Stimulated activated CD4-positive, alpha-beta T cell treated with anti-CD3 and anti-CD28 coated beads, Interleukin-12 subunit alpha, Interleukin-12 subunit beta, amount 100 ng/mL, for 4 hours (primary cell): ENCODE measurements at regions not wholly inside any gene's neighbourhood (a gene's known extent, or its start where the extent isn't known, plus 50 kb on each side); places are given as distances from the start of the nearest gene placed in this dataset.
"Not testable (repeated sequence)": the region's sequence is repeated elsewhere in the genome, so short reads cannot be mapped to it uniquely, and the experiment has no call there.

ENCODE experiments used
- DNase-seq: peaks from one replicate; pipeline ENCODE4 v3.0.0-alpha.2; 2020

GRCh38 chr1:30450818-30451233, 272.6 kb downstream of the MATN1 start:
- no peak for DNase-seq

DNA sequence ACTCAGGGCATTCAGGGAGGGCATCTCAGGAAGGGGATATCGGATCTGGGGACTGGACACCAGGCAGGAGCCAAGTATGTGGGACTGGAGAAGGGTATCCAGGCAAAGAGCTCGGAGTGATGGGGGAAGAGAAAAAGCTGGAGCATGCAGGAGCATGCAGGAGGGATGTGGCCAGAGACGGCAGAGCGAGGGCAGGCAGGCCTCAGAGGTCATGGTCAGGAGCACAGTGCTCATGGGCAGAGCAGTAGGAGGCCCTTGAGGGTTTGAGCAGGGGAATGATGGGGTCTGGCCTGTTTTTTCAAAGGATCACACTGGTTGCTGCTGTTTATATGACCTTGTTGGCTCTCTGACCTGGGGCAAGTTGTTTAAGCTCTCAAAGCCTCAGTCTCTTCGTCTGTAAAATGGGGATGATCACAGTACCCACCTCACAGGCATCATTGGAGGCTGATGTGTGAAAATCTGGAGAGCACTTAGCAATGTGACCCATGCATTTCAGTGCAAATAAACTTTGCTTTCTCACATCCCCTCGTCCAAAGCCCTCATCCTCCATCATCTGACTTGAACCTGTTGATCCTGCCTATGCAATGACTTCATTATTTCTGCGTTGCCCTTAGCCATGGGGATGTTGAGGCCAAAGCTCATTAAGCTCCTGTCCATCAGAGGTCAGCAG, 273.1 kb downstream of the MATN1 start:
- no peak for DNase-seq

DNA sequence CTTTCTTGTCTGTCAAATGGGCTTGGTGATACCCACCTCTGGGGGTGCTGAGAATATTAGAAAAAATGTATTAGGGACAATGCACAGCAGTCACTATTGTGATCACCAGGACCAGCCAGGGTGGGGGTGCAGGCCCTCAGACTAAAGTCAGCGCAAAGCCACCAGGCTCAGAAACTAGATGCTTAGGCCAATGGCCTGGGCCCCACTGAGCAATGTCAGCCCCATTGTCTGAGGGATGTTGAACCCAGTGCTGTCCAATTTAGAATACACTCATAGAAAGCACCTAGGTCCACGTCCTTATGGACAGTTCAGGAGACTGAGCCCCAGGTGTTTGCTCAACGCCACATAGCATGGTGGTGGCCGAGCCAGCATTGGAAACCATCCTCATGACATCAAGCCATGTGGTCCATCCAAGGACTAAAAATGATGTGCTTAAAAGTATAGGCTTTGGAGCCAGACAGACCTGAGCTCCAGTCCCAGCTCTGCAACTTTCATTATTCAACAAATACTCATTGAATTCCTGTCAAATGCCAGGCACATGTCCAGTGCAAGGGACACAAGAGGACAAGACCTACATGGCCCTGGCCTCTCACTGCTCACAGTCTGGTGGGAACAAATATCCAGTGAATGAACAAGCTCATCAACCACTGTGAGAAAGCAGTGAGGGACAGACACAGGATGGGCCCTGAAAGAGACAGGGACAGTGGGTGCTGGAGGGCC, 273.8 kb downstream of the MATN1 start:
- no peak for DNase-seq

GRCh38 chr1:30449003-30449402, 274.4 kb downstream of the MATN1 start:
- no peak for DNase-seq

- no peak for DNase-seq
These were observed 275.7 kb downstream of the MATN1 start for GRCh38 chr1:30447701-30448100.

DNA sequence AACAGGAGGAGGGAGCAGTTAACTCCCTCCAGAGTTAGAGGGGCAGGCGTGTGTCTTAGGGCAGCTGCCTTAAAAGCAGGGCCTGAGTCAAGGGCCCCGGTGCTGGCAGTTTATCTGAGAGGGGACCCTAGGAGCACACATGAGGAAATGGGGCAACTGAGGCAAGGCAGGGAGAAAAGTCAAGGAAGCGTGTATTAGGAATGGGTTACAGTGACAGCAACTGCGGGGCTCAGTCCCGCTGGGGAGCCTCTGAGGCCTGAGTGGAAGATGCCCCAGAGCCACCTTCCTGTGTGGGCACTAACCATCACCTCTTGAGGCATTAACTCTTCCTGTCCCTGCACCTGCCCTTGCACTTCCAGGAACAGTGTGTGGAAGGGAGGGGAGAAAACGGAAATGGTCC, 276.3 kb downstream of the MATN1 start:
- no peak for DNase-seq

GRCh38 chr1:30446508-30446907, 276.9 kb downstream of the MATN1 start:
- no peak for DNase-seq

DNA sequence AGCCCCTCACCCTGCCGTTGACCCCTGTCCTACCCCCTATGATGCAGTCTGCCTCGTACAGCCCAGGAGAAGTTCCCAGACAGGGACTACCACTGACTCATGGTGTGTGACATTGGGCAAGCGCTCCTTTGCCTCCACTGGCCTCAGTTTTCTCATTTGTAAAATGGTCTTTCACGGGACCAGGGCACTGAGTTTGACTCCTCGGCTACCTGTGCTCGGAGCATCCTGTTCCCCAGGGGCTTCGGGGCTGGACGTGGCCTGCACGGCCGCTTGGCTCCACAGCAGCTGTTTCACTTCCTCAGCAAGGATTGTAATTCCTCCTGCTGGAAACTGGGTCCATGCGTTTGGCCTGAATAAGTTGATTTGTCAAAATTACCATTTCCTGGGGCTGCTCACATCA, 277.3 kb downstream of the MATN1 start:
- no peak for DNase-seq

DNA sequence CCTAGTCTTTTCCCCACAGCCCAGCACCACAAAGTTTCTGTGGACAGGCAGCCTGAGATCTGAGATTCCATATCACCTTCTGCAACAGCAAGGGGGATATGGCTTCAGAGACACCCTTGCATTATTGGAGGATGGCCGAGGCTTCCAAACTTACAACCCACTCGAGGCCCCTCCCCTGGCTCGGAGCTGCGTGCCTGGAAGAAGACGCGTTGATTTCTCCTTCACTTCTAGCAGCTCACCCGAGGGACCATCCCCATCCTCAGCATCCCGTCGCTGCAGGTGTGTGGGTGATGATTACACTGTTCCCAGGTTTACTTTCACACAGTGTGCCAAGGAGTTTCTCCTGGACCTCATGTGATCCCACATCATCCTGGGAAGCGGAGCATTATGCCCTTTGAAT, 277.9 kb downstream of the MATN1 start:
- no peak for DNase-seq

DNA sequence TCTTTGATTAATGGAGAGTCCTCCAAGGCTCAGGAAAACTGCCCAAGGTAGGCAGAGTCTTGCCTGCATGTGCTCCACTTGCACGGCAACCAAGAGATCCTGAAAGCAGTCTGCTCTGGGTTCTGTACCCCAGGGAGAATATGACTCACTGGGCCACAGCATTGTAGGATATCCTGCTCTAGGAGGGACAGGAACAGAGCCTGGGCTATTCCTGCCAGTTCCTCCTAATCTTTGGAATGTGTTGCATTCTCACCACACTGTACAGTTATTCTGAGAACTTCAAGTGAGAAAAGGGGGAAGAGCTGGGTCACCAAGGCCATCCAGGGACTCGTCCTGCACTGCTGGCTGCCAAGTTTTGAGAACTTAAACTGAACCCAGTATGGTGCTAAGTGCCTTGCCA, 278.5 kb downstream of the MATN1 start:
- DNase-seq: no peak

DNA sequence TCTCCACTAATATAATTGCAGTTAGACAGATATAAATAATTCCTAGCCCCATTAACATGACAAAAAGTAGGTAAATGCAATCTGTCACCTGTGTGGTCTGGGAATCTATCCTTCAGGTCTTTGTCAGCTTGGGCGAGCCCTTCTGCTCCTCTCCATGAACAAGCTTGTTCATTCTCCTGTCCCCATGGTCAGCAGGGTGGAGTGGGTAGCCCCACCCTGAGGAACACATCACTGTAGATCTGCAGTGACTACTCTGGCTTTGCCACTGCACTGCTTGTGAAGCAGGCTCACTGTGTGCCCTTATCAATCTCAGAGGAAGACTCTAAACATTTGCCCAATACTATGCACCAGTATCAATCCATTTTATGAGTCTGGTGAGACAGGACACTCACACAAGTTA, 279.0 kb downstream of the MATN1 start:
- no peak for DNase-seq

GRCh38 chr1:30438274-30438673, 285.1 kb downstream of the MATN1 start:
- DNase-seq: not testable (repeated sequence)

- no peak for DNase-seq
These were observed 286.3 kb downstream of the MATN1 start for GRCh38 chr1:30437059-30437576.

- DNase-seq: no peak
These were observed 295.8 kb downstream of the MATN1 start for GRCh38 chr1:30427545-30427944.

DNA sequence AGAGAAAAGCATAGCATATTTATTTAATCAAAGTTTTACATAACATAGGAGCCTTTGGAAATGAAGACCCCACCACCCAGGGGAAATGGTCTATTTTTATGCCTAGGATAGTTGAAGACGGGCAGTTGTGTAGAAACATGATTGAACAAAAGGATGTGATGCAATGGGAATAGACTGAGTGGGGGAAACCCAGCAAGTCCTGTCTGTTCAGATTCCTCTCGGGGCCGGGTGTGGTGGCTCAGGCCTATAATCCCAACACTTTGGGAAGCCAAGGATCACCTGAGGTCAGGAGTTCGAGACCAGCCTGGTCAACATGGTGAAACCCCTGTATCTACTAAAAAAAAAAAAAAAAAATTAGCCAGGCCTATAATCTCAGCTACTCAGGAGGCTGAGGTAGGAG, 298.3 kb downstream of the MATN1 start:
- DNase-seq: no peak

DNA sequence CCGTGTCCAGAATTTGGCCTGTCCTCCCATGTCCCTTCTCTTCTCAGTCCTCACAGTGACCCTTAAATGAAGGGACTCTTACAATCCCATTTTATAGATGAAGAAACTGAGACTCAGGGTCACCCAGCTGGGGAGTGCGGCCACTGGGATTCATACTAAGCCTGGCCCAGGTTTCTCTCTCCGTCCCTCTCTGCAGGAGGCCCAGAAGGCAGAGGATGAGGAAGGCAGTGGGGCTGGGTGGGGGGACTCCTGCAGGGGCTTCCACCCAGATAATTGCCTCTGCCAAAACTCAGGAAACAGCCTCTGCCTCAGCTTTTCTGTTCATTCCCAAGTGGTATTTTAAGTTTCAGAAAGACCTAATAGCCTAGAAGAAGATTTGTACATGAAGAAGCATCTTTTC, 299.8 kb downstream of the MATN1 start:
- DNase-seq: no peak

DNA sequence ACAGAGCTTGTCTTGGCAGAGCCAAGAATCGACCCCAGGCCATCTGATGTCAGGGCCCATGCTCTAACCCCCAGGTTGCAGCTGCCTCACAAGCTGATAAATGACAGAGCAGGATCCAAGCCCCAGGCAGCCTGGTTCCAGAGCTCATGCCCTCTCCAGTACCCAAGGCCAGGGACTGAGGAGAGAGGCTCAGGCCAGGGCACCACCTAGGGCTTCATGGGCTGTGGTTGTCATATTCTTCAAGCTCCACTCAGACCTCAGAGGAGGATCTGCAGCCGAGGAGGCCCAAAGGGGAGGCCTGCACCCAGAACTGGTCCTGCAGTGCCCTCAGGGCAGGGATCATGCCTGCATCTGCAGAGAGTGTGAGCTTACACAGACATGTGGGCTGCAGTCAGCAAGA, 301.1 kb downstream of the MATN1 start:
- DNase-seq: no peak

- DNase-seq: no peak
These were observed 302.8 kb downstream of the MATN1 start for GRCh38 chr1:30420519-30421050.

DNA sequence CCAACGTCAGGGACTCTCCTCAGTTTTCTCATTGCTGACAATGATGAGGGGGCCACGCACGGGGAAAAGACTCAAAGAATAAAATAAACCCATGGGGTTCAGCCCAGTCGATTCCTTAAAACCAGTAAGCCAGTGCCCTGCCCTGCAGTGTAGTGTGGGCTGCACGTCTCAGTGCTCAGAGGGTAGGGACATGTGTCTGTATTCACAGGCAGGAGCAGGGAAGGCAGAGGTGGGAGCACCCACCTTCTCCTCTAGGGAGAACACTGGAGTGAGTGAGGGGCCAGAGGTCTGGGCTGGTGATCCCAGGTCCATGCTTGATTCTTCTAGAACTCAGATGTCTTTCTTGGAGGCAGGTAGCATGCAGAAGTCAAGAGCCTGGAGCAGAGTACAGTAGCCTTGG, 303.6 kb downstream of the MATN1 start:
- no peak for DNase-seq

DNA sequence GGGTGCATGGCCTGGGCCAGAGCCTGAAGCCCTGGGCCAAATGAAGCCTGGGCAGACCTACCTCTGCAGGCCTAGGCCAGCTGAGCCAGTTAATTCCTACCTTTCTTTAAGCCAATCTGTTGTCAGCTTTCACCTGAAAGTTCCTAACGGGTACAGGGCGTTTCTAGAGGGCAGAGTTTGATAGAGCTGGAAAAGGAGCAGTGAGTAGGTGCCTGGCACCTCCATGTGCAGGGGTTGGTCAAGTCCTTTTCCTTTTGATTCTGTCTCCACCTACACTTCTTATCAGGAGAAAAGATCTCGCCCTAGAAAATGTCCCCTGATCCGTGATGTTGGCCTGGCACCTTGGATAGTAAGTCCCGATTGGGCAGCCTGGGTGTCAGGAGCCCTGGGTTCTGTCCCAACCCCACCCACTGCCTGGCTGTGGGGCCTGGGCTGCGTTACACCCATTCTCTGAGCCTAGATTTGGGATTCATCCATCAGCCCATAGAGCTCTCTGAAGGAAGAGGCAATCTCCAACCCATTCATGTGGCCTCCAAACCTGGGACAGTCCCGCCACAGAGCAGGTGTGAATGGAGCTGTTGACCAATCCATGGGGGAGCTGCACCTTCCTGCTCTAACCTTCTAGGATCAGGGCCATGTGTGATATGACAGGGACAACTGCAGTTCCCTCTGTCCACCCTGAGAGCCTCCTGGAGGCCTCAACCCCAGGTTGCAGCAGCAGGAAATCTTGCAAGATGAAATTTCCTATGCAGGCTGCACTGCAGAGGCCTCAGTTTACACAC, 304.3 kb downstream of the MATN1 start:
- DNase-seq: no peak

GRCh38 chr1:30418061-30418938, 305.1 kb downstream of the MATN1 start:
- DNase-seq: no peak

GRCh38 chr1:30417701-30418046, 305.7 kb downstream of the MATN1 start:
- no peak for DNase-seq
